CD14-positive monocyte (primary cell): ENCODE measurements at regions not wholly inside any gene's neighbourhood (a gene's known extent, or its start where the extent isn't known, plus 50 kb on each side); places are given as distances from the start of the nearest gene placed in this dataset.

Source experiments
- DNase-seq, 3 donors: peaks; one replicate each; pipeline ENCODE4 v3.0.0-alpha.2; 2011 to 2022
- H2AFZ ChIP-seq: 2 replicates; pipeline ENCODE4 v1.6.0; 2012; ENCODE audit warnings: mild to moderate bottlenecking, low read depth, low read length, inconsistent platforms; ENCODE audit not compliant: insufficient read depth, poor library complexity, severe bottlenecking
- H3K27ac ChIP-seq, 2 donors: 1 replicate in 1 of 2; 2 replicates in 1 of 2; pipeline ENCODE4 v1.5.1; 2012 to 2013; ENCODE audit warnings: low read length in 2 of 2, control low read depth in 1 of 2, inconsistent platforms in 1 of 2, low read depth in 1 of 2, mild to moderate bottlenecking in 1 of 2
- H3K27me3 ChIP-seq, 2 donors: one replicate each; pipeline versions ENCODE4 v1.6.0 to v1.6.1; 2011 to 2013; ENCODE audit warnings: low read length in 2 of 2; ENCODE audit not compliant: control insufficient read depth in 2 of 2, insufficient read depth in 2 of 2
- H3K36me3 ChIP-seq, 2 donors: replicated peaks in 1 of 2; 1 replicate in 1 of 2; 2 replicates in 1 of 2; pipeline versions ENCODE4 v1.5.1 to v1.6.1; 2012 to 2013; ENCODE audit warnings: low read length in 2 of 2, control low read depth in 1 of 2, inconsistent platforms in 1 of 2, mild to moderate bottlenecking in 1 of 2; ENCODE audit not compliant: insufficient read depth in 2 of 2, control insufficient read depth in 1 of 2
- H3K4me1 ChIP-seq, 2 donors: 1 replicate in 1 of 2; 2 replicates in 1 of 2; pipeline versions ENCODE4 v1.5.1 to v1.6.1; 2012 to 2013; ENCODE audit warnings: low read length in 2 of 2, control low read depth in 1 of 2, inconsistent platforms in 1 of 2, mild to moderate bottlenecking in 1 of 2, moderate library complexity in 1 of 2; ENCODE audit not compliant: insufficient read depth in 2 of 2, control insufficient read depth in 1 of 2
- H3K4me2 ChIP-seq: replicated peaks from 2 replicates; pipeline ENCODE3; 2012; ENCODE audit warnings: low read length, moderate library complexity, mild to moderate bottlenecking; ENCODE audit not compliant: poor library complexity, severe bottlenecking; ENCODE audit errors: extremely low read depth
- H3K4me3 ChIP-seq, 3 experiments: fragments of 200-600 bp in 1 of 3; sonication (generic) in 1 of 3; replicated peaks in 1 of 3; 1 replicate in 2 of 3; 2 replicates in 1 of 3; pipeline ENCODE4 v1.5.1; 2011 to 2013; ENCODE audit warnings: low read length in 3 of 3, mild to moderate bottlenecking in 3 of 3, control low read depth in 2 of 3, low read depth in 2 of 3, inconsistent platforms in 1 of 3, moderate library complexity in 1 of 3
- H3K79me2 ChIP-seq: 2 replicates; pipeline ENCODE4 v1.6.0; 2012; ENCODE audit warnings: mild to moderate bottlenecking, control low read depth, inconsistent platforms, low read length, moderate library complexity; ENCODE audit not compliant: insufficient read depth
- H3K9ac ChIP-seq: 2 replicates; pipeline ENCODE4 v1.6.0; 2017; ENCODE audit warnings: low read length, mild to moderate bottlenecking; ENCODE audit not compliant: insufficient read depth, poor library complexity, severe bottlenecking
- H3K9me3 ChIP-seq, 2 donors: replicated peaks in 1 of 2; 1 replicate in 1 of 2; 2 replicates in 1 of 2; pipeline versions ENCODE4 v1.5.1 to v1.6.1; 2012 to 2013; ENCODE audit warnings: low read length in 2 of 2, control low read depth in 1 of 2; ENCODE audit not compliant: control insufficient read depth in 1 of 2, insufficient read depth in 1 of 2
- H4K20me1 ChIP-seq: 2 replicates; pipeline ENCODE4 v1.6.0; 2012; ENCODE audit warnings: mild to moderate bottlenecking, low read length, control low read depth, moderate library complexity; ENCODE audit not compliant: insufficient read depth
- H3K27ac Mint-ChIP-seq, 7 donors: one replicate each; pipeline ENCODE4 v1.8.0; 2020; ENCODE audit warnings: mild to moderate bottlenecking in 7 of 7, mixed read lengths in 7 of 7, moderate library complexity in 6 of 7, inconsistent platforms in 2 of 7
- H3K27me3 Mint-ChIP-seq, 3 donors: one replicate each; pipeline ENCODE4 v1.8.0; 2021 to 2022; ENCODE audit warnings: low read depth in 3 of 3, mild to moderate bottlenecking in 3 of 3, mixed read lengths in 3 of 3, moderate library complexity in 3 of 3, inconsistent platforms in 1 of 3
- H3K36me3 Mint-ChIP-seq, 2 donors: one replicate each; pipeline ENCODE4 v1.8.0; 2020; ENCODE audit warnings: mixed read lengths in 2 of 2, inconsistent platforms in 1 of 2, mild to moderate bottlenecking in 1 of 2
- H3K4me1 Mint-ChIP-seq: one replicate; pipeline ENCODE4 v1.8.0; 2020; ENCODE audit warnings: mild to moderate bottlenecking, mixed read lengths
- H3K4me3 Mint-ChIP-seq, 2 donors: one replicate each; pipeline ENCODE4 v1.8.0; 2020; ENCODE audit warnings: mild to moderate bottlenecking in 2 of 2, mixed read lengths in 2 of 2, moderate library complexity in 1 of 2
- H3K9me3 Mint-ChIP-seq, 7 donors: one replicate each; pipeline ENCODE4 v1.8.0; 2020 to 2022; ENCODE audit warnings: mixed read lengths in 7 of 7, mild to moderate bottlenecking in 6 of 7, moderate library complexity in 6 of 7, inconsistent platforms in 2 of 7
- CTCF ChIP-seq: fragments of 200-600 bp; IDR thresholded peaks from one replicate; pipeline ENCODE4 v1.8.0; 2022; ENCODE audit warnings: antibody characterized with exemption, mild to moderate bottlenecking
- WGBS: methylation state at CpG from one replicate; pipeline ENCODE4 v1.1.5; 2013; ENCODE audit warnings: missing lambda C conversion rate; ENCODE audit not compliant: insufficient coverage; 5-methylcytosine and 5-hydroxymethylcytosine counted together
- intact Hi-C, 2 donors: fragments of 100-400 bp; cut with micrococcal nuclease; formaldehyde crosslinking; loops; one replicate each; pipeline versions ENCODE4 v1.15.0 to v1.15.1; 2023

GRCh38 chr17:73969956-73970355 is 233.5 kb upstream of the RPL38 start:
- intact Hi-C loops, result no loop called here
- Histone ChIP-seq H4K20me1 (no peaks in the 10 kb centered on the region), H3K9ac (no peak overlapping the region), H3K27me3 (no peaks in the 10 kb centered on the region), H3K9me3 (no peaks in the 10 kb centered on the region), H3K4me1 (peaks cover 27 to 34% of the 10 kb centered on the region in 2 donors), H3K4me3 (peak overlapping the region in 1 of 3 experiments; percentile 7), H3K4me2 (peak overlapping the region; percentile 31), H3K27ac (peak overlapping the region; percentile 43 to 72), H3K36me3 (no peaks in the 10 kb centered on the region), H2AFZ (peak overlapping the region; percentile 47), H3K79me2 (no peaks in the 10 kb centered on the region)
- H3K36me3 Mint-ChIP-seq, result no peaks in the 10 kb centered on the region
- peaks cover 34% of the 10 kb centered on the region for H3K4me1 Mint-ChIP-seq
- DNase-seq, result peak; percentile 86 to 96 (median 91)
- no peak for TF ChIP-seq CTCF
- peak overlapping the region; percentile 37 to 91 (median 76) for H3K27ac Mint-ChIP-seq
- peaks cover 2 to 8% (median 4%) of the 10 kb centered on the region in 7 donors for H3K9me3 Mint-ChIP-seq
- 5% methylated on average over 2 of the region's 7 CpGs for WGBS
- peaks cover 3% of the 10 kb centered on the region in 3 donors for H3K27me3 Mint-ChIP-seq
- peak overlapping the region; percentile 51 to 72 for H3K4me3 Mint-ChIP-seq

GRCh38 chr17:73971127-73971526 is 232.4 kb upstream of the RPL38 start:
- Mint-ChIP-seq H3K9me3 (peaks cover 0 to 1% (median 0%) of the 10 kb centered on the region in 7 donors), H3K36me3 (no peaks in the 10 kb centered on the region), H3K27me3 (peaks cover 3 to 5% (median 3%) of the 10 kb centered on the region in 3 donors), H3K27ac (peak overlapping the region in 1 of 7 donors; percentile 73), H3K4me1 (peaks cover 34% of the 10 kb centered on the region), H3K4me3 (no peak overlapping the region)
- no peak overlapping the region for H3K27ac ChIP-seq
- peaks cover 27 to 34% of the 10 kb centered on the region in 2 donors for H3K4me1 ChIP-seq
- H3K9me3 ChIP-seq, result no peaks in the 10 kb centered on the region
- WGBS, result 94% methylated on average over 4 of the region's 4 CpGs
- H2AFZ ChIP-seq, result no peak overlapping the region
- H4K20me1 ChIP-seq, result no peaks in the 10 kb centered on the region
- no peak for DNase-seq
- intact Hi-C loops, result no loop called here
- no peaks in the 10 kb centered on the region for H3K79me2 ChIP-seq
- no peak for TF ChIP-seq CTCF
- no peak overlapping the region for H3K4me2 ChIP-seq
- no peaks in the 10 kb centered on the region for H3K27me3 ChIP-seq
- no peaks in the 10 kb centered on the region for H3K36me3 ChIP-seq
- H3K4me3 ChIP-seq, result no peak overlapping the region
- H3K9ac ChIP-seq, result no peak overlapping the region
